ENCODE measurements at regions not wholly inside any gene's neighbourhood (a gene's known extent, or its start where the extent isn't known, plus 50 kb on each side); places are given as distances from the start of the nearest gene placed in this dataset.
"Not testable (repeated sequence)": the region's sequence is repeated elsewhere in the genome, so short reads cannot be mapped to it uniquely, and the experiment has no call there.

DNA sequence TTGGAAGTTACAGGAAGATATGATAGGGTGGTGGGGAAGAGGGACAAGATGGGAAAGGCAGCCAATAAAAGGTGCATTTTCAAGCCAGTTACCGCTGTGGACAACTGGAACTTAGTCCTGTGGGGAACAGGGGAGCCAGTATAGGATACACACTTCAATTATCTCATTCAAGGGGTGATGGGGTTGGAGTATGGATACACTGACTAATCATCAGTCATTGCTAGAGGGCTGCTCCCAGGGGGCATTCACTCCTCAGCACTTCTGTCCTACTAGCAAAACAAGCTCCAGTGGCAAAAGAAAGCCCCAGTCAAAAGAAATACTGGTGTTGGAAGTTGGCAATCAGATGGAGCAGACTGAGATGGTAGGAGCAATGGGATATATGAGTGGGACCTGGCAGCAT is 183.4 kb upstream of the GADL1 start:
- in situ Hi-C loops (cut with HindIII; ENCODE audit: low pct_unique_long_range_greater_than_20kb, low sequenced_read_pairs) = no loop called here
- no peak for DNase-seq (ENCODE audit: low read depth, low spot score)

DNA sequence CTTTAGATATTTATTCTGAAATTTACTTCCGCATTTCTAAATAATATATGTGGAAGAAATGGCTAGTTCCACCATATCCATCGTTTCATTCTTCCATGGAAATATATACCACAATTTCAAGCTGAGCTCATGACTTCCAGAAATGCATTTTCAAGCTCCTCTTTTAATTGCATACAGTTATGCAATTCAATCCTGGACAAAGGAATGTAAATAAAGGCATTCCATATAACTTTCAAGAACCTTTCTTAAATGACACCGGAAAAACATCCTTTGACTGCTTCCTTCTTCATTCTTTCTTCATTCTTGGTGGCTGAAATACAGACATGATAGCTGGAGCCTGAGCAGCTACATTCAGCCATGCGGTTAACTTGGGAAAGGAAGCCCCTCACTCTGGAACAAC is 185.2 kb upstream of the GADL1 start:
- no peak for DNase-seq (ENCODE audit: low read depth, low spot score)
- in situ Hi-C loops (cut with HindIII; ENCODE audit: low pct_unique_long_range_greater_than_20kb, low sequenced_read_pairs) = no loop called here

DNA sequence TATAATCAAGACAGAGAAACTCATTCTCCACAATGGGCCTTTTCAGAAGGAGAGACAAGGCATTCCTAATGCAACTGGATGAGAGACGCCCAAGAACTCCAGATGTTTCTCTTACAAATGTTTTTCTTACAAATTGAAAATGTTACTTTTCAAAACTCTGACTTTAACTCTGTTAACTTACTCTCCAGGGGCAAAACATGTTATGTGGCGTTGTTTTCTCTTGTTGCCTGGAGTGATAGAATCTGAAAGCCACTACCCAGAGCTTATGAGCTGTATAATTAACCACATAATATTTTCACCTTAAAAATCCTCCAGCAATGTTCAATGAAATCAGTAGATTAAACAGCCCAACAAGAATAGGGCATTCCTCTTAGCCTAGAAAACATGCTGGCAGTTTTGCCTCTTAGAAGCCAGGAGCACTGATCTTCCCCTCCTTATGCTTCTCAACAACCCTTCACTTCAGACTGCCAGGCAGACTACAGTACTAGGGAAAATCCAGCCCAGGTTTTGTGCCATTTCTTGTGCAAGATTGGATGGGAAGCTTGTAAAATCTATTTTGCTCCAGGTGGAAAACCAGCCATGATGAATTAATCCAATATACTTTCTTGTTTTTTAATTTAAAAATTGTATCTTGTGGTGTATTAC is 186.7 kb upstream of the GADL1 start:
- in situ Hi-C loops (cut with HindIII; ENCODE audit: low pct_unique_long_range_greater_than_20kb, low sequenced_read_pairs) = no loop called here
- DNase-seq (ENCODE audit: low read depth, low spot score) = no peak

DNA sequence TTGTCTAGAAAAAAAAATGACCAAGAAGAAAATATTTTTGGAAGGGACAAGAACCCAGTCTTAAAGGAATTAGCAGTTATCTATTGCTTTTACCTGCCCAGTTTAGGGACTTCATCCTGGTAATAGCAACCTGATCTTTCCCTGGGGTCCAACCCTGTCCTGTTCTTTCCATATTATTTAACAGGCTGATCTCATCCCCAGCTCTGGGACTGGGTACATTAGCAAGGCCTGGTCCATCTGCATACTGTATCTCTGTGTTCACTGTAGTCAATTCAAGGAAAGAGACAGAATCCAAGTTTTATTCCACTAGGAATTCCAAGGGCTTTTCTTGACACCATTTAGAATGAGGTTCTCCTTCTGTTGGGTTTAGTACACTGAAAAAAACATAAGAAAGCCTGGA is 191.7 kb upstream of the GADL1 start:
- DNase-seq (ENCODE audit: low read depth, low spot score) = no peak
- in situ Hi-C loops (cut with HindIII; ENCODE audit: low pct_unique_long_range_greater_than_20kb, low sequenced_read_pairs) = no loop called here

DNA sequence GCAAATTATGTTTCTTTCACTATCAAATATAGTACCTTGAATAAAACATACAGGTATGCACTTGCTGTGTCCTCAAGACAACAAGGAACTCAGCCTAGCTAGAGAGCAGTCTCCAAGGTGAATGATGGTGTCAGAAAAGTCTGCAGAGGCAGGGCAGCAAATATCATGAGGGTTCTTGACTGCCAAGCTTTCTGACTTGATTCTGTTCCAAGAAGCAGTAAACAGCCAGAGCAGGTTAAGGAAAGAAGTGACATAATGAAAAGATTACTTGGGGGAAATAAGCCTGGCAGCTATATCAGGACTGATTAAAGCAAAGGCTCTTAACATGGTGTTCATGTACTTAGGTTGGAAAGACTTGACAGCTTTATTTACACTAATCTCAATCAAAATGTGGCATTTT is 192.2 kb upstream of the GADL1 start:
- in situ Hi-C loops (cut with HindIII; ENCODE audit: low pct_unique_long_range_greater_than_20kb, low sequenced_read_pairs) = no loop called here
- DNase-seq (ENCODE audit: low read depth, low spot score) = no peak

DNA sequence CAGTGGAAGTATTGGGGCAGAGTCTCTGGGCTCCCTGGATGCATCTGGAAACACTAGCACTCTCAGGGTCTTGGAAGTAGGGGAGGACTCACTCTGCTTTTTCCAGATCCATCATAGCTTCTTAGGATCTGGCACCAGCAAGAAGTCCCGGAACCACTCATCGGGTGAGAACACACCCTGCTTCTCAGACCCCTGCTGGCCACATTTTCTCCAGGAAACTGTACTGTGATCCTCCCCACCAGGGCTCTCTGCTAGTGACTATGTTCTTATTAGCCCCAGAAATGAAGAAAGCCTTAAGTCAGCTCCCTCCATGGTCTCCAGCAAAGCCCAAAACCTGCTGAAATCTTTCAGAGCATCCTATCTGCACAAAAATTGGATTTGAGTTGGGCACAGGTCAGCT is 197.3 kb upstream of the GADL1 start:
- no peak for DNase-seq (ENCODE audit: low read depth, low spot score)
- in situ Hi-C loops (cut with HindIII; ENCODE audit: low pct_unique_long_range_greater_than_20kb, low sequenced_read_pairs) = no loop called here

DNA sequence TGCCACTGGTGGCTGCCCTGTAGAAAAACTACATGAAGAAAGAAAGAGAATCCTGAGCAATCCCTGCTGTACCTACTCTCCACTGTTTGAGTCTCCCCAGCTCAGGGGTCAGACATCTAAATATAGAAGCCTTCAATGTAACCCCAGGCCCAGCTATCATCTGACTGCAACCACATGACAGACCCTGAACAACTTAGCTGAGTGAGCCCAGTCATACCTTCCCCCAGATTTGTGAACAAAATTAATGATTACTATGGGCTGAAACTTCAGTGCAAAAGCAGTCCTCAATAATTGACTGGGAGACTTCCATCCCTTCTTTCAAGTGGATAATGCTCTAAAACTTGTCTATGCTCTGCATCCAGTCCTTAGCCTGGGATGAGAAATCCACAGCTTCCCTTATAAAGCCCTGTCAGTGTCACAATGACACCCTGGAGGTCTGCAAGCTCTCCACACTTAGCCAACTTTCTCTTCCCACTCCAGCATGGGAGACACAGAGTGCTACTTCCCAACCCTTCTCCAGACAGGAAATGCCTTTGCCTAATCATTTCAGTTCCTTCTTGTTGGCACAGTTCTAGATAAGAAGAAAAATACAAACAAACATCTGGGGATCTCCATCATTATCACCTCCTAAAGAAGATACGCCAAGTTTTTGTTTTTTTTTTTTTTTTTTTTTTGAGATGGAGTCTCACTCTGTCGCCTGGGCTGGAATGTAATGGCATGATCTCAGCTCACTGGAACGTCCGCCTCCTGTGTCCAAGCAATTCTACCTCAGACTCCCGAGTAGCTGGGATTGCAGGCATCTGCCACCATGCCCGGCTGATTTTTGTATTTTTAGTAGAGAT is 198.5 kb upstream of the GADL1 start:
- DNase-seq (ENCODE audit: low read depth, low spot score) = no peak
- in situ Hi-C loops (cut with HindIII; ENCODE audit: low pct_unique_long_range_greater_than_20kb, low sequenced_read_pairs) = no loop called here

DNA sequence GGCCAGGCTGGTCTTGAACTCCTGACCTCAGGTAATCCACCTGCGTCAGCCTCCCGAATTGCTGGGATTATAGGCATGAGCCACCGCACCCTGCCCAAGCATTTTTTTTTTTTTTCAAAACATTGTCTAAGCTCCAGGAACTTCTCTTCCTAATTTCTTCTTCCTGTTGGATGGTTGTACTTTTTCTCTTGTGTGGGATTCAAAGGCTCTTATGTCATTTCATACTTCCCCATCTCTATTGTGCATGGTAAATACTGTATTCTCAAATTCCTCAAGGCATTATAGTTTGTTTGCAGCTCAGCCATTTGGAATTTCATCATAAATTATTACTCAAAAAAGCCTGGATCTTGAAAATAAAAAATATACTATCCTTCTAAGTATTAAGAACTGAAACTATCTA is 199.1 kb upstream of the GADL1 start:
- in situ Hi-C loops (cut with HindIII; ENCODE audit: low pct_unique_long_range_greater_than_20kb, low sequenced_read_pairs) = no loop called here

DNA sequence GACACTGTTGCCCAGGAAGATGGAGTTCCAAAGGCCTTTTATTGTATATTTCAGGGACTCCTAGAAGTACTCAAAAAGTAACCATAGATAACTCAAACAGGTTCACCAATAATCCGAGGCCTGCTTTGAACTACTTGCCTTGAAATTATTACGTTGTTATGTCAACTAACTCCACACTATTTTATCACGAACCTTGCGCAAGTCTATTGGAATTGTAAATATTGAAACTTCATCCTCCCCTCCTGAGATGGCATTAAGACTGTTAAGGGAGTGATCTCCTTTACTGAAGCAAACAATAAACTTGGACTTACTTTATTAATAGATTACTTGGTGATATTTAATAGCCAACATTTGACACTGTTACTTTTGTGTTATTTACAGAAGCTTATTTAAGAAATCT is 199.6 kb upstream of the GADL1 start:
- DNase-seq (ENCODE audit: low read depth, low spot score) = no peak
- in situ Hi-C loops (cut with HindIII; ENCODE audit: low pct_unique_long_range_greater_than_20kb, low sequenced_read_pairs) = no loop called here

More for the DNA sequence above, 199.1 kb upstream of the GADL1 start:
- DNase-seq (ENCODE audit: low read depth, low spot score) = no peak

DNA sequence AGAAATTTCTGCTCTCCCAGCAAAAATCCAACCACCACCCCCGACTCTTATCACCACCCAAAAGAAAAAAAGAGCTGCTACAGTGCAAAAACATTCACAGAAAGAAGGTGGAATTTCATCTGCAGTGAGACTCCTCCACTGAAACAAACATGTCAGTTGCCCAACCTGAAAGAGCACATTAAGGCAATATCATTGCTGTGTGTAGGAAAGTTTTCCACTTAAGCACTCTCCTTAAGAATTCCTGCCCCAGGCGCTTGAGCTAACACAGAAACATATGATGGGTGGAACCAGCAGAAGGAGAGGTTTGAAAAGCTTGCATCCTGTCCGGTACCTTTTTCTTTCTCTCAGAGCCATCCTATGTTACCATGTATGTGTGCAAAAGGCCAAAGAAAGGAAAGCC is 200.8 kb upstream of the GADL1 start:
- in situ Hi-C loops (cut with HindIII; ENCODE audit: low pct_unique_long_range_greater_than_20kb, low sequenced_read_pairs) = no loop called here
- DNase-seq (ENCODE audit: low read depth, low spot score) = no peak

DNA sequence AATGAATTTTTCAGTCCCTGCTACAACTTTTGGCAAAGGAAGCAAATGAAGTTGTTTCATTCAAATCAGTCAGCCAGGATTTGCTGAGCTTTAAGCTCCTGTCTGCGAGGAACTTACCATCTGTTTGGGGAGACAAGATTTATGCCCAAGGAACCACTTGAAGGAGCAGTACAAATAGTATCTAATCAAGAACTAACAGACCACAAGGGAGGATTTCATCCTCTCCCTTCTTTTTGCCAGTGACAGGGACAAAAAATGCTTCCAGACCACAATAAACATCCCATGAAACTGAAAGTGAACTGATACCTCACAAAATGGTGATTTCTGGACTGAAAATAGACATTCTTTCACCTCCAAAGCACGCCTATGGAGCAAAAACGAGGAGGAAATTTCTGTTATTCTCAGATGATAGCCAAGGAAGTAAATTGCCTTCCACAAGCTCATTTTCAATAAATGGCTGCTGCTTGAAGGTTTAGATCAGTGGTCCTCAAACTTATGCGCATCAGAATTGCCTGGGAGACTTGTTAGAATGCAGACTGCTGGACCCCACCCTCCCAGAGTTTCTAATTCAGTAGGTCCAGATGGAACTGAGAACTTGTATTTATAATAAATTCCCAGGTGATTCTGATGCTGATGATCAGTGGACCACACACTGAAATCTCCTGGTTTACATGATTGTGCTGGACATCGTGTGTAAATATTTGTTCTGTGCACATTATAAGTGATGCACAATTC is 202.4 kb upstream of the GADL1 start:
- in situ Hi-C loops (cut with HindIII; ENCODE audit: low pct_unique_long_range_greater_than_20kb, low sequenced_read_pairs) = no loop called here
- no peak for DNase-seq (ENCODE audit: low read depth, low spot score)

DNA sequence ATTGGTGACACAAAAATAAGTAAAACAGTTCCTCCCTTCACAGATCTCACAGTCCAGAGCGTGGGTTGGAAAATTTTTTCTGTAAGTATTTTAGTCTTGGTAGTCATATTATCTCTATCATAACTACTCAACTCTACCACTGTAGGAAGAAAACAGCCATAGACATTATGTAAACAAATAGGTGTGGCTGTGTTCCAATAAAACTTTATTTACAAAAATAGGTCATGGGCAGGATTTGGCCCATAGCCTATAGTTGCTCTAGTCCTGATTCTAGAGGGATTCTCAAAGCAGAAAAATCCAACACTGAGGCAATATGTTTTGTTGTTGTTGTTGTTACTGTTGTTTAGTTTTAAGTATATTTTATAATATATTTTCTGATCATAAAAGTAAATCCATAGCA is 206.1 kb upstream of the GADL1 start:
- in situ Hi-C loops (cut with HindIII; ENCODE audit: low pct_unique_long_range_greater_than_20kb, low sequenced_read_pairs) = no loop called here
- no peak for DNase-seq (ENCODE audit: low read depth, low spot score)

DNA sequence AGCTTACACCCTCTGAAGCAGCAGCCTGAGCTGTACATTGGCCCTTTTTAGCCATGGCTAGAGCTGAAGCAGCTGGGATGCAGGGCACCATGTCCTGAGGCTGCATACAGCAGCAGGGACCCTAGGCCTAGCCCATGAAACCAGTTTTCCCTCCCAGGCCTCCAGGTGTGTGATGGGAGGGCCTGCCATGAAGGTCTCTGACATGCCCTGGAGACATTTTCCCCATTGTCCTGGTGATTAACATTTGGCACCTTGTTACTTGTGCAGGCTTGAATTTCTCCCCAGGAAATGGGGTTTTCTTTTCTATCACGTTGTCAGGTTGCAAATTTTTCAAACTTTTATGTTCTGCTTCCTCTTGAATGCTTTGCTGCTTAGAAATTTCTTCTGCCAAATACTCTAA is 206.8 kb upstream of the GADL1 start:
- in situ Hi-C loops (cut with HindIII; ENCODE audit: low pct_unique_long_range_greater_than_20kb, low sequenced_read_pairs); DNase-seq (ENCODE audit: low read depth, low spot score): not testable (repeated sequence)

DNA sequence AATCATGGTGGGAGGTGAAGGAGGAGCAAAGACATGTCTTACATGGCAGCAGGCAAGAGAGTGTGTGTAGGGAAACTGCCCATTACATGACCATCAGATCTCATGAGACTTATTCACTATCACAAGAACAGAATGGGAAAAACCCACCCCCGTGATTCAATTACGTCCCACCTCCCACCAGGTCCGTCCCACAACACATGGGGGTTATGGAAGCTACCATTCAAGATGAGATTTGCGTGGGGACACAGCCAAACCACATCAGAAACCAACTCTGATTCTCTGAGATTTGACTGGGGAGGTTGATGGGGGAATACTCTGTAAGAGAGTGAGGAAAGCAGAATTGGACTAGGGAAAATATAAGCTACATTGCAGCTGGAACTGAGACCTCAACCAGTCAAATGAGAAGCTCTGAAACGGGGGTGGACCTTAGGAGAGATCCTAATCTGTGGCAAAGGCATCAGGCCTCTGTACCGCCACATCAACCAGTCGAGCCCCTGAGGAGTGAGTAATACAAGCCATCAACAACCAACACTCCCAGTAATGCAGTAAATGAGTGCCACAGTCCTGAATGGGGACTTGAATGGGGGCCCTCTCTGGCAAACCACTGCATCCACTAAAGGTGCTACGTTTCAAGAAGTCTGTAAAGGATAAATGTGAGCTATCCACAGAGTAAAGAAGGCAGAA is 207.9 kb upstream of the GADL1 start:
- DNase-seq (ENCODE audit: low read depth, low spot score) = no peak
- in situ Hi-C loops (cut with HindIII; ENCODE audit: low pct_unique_long_range_greater_than_20kb, low sequenced_read_pairs) = no loop called here

DNA sequence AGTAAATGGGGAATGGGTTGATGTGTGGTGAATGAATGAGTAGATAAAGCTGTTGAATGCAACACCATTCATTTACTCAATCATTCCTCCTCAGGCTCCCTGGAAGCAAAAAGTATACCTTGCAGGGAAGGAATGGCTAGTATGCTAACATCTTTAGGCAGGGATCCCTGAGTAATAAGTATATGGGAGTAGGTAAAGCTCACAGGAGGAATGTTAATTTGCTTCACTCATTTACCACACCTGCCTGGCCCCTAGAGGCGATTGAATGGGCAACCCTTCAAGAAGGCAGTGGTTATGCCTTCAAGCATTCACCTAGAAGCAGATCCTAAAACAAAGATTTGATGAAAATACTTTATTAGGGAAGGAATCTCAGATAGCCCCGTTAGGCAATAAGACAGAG is 208.7 kb upstream of the GADL1 start:
- no peak for DNase-seq (ENCODE audit: low read depth, low spot score)
- in situ Hi-C loops (cut with HindIII; ENCODE audit: low pct_unique_long_range_greater_than_20kb, low sequenced_read_pairs) = no loop called here

DNA sequence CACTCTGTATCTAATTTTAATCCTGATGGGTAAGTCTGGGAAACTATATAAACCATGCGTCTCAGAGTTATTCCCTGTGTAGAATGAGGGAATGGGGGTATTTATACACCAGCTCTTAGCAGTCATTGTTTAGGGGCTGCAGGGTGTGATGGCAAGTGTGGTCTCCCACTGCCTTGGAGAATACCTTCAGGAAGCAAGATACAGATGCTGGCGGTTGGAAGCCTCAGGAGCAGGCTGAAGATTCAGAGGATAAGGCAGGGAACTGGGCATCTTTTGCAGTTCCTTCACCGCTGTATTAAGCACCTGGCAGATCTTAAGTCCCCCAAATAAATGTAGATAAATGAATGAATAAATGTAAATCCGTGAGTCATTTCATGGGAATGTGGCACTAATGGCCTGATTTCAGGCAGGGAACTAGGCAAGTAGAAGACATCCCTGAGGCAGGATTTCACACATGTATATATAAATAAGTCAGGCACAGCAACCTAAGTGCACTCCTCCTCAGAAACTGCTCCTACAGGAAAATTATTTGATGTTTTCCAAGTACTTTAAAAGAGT is 209.2 kb upstream of the GADL1 start:
- in situ Hi-C loops (cut with HindIII; ENCODE audit: low pct_unique_long_range_greater_than_20kb, low sequenced_read_pairs) = no loop called here
- no peak for DNase-seq (ENCODE audit: low read depth, low spot score)

DNA sequence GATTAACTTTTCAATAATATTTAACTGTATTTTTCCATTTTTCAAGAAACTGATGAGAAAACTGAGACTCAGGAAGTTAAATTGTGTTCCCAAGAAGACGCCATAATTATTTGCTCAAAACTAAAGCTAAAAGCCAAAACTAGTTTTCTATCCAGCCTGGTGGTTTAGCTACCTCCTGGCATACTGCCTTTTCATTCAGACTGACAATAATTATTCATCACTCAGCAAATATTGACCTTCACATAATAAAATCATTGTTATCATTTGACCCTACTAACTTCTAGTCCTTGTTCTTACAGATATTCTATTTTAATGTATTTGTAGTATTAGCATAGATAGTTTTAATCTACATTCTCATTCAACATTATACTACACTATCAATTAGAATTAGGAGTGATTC is 210.6 kb upstream of the GADL1 start:
- in situ Hi-C loops (cut with HindIII; ENCODE audit: low pct_unique_long_range_greater_than_20kb, low sequenced_read_pairs) = no loop called here
- DNase-seq (ENCODE audit: low read depth, low spot score) = no peak
